A673 (cell line): ENCODE measurements at regions not wholly inside any gene's neighbourhood (a gene's known extent, or its start where the extent isn't known, plus 50 kb on each side); places are given as distances from the start of the nearest gene placed in this dataset.

ENCODE experiments used
- CTCF ChIP-seq: fragments of 300-800, 200-600 bp; sonication (generic); conservative IDR thresholded peaks from 2 replicates; pipeline ENCODE4 v1.5.1; 2017; ENCODE audit warnings: low read depth, mild to moderate bottlenecking, antibody characterized with exemption, low read length, moderate library complexity, mixed read lengths
- EZH2 ChIP-seq: fragments of 200-600 bp; sonication (generic); IDR thresholded peaks from 2 replicates; pipeline ENCODE4 v1.6.1; 2017; ENCODE audit warnings: borderline replicate concordance, low read depth, mild to moderate bottlenecking, mixed read lengths, antibody characterized with exemption, low read length; ENCODE audit not compliant: poor library complexity, severe bottlenecking

GRCh38 chr16:5776876-5777275 is 679.3 kb upstream of the EEF2KMT start:
- TF ChIP-seq EZH2 (no peak), CTCF (no peak)
